GM12891 (cell line): ENCODE measurements at regions not wholly inside any gene's neighbourhood (a gene's known extent, or its start where the extent isn't known, plus 50 kb on each side); places are given as distances from the start of the nearest gene placed in this dataset.

Source experiments
- PAX5 ChIP-seq: IDR thresholded peaks from 2 replicates; pipeline ENCODE4 v1.6.1; 2011; ENCODE audit warnings: low read length, moderate library complexity, mild to moderate bottlenecking; ENCODE audit not compliant: insufficient read depth, severe bottlenecking
- POLR2A ChIP-seq: IDR thresholded peaks from 2 replicates; pipeline ENCODE4 v1.6.1; 2011; ENCODE audit warnings: low read depth, low read length, control low read depth
- POLR2AphosphoS5 ChIP-seq: IDR thresholded peaks from 2 replicates; pipeline ENCODE4 v1.6.1; 2011; ENCODE audit warnings: low read depth, low read length, control low read depth
- POU2F2 ChIP-seq: IDR thresholded peaks from 2 replicates; pipeline ENCODE4 v1.6.1; 2011; ENCODE audit warnings: low read depth, mild to moderate bottlenecking, control low read depth, low read length, moderate library complexity
- SPI1 ChIP-seq: IDR thresholded peaks from 2 replicates; pipeline ENCODE4 v1.6.1; 2011; ENCODE audit warnings: low read depth, low read length, control low read depth
- TAF1 ChIP-seq: IDR thresholded peaks from 2 replicates; pipeline ENCODE4 v1.6.1; 2011; ENCODE audit warnings: low read depth, low read length, control low read depth

- TF ChIP-seq POLR2AphosphoS5 (no peak), POLR2A (no peak), TAF1 (no peak), PAX5 (no peak), POU2F2 (no peak), SPI1 (no peak)
Measured at GRCh38 chr18:65124633-65125032, 626.2 kb upstream of the CDH7 start.
